ENCODE measurements at regions not wholly inside any gene's neighbourhood (a gene's known extent, or its start where the extent isn't known, plus 50 kb on each side); places are given as distances from the start of the nearest gene placed in this dataset.
"Not testable (repeated sequence)": the region's sequence is repeated elsewhere in the genome, so short reads cannot be mapped to it uniquely, and the experiment has no call there.

DNA sequence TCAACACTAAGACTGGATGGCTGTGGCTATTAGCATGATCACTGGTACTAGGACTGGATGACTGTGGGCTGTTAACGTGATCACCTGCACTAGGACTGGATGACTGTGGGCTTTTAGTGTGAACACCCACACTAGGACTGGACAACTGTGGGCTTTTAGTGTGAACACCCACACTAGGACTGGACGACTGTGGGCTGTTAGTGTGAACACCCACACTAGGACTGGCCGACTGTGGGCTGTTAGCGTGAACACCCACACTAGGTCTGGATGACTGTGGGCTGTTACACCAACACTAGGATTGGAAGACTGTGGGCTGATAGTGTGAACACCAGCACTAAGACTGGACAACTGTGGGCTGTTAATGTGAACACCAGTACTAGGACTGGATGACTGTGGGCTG, 329.2 kb downstream of the OSTF1 start:
- no peak for DNase-seq

DNA sequence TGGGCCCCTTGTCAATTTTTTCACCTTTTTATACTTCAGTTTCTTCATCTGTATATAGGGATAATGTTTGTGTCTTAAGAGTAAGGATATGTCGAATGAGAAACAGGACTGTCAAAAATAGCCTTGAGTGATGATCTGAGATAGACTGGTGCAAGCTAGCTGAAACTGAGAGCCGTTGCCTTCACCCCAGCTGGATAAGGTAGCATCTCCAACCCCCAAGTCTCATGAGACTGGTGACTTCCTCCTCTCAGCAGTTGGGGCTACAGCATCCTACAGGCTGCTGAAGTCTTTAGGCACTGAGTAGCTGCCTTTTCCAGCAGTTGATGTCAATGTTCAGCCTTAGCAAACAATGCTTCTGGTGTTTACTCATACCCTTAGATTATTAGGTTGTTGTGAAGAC, 330.2 kb downstream of the OSTF1 start:
- DNase-seq: no peak

DNA sequence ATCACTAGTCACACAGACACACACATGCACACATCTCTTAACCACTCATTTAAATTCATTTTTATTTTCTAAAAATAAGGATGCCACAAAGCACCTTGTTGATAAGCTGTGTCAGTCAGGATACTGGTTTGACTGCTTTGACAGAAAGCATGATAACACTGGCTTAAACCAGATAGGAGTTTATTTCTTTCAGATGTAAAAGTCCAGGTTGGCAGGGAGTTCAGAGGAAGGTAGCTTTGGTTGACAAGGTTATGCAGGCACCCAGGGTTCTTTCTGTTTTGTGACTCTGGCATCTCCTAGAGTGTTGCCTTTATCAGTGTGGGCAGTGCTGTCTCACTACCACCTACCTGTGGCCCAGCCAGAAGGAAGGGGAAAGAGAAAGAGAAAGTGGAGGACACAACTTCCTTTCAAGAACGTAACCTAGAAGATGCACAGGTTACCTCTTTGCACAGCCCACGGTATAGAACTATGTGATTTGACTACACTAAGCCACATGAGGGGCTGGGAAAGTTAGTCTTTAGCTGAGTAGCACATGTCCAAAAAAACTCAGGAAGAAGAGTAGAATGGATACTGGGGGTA, 334.7 kb downstream of the OSTF1 start:
- no peak for DNase-seq

DNA sequence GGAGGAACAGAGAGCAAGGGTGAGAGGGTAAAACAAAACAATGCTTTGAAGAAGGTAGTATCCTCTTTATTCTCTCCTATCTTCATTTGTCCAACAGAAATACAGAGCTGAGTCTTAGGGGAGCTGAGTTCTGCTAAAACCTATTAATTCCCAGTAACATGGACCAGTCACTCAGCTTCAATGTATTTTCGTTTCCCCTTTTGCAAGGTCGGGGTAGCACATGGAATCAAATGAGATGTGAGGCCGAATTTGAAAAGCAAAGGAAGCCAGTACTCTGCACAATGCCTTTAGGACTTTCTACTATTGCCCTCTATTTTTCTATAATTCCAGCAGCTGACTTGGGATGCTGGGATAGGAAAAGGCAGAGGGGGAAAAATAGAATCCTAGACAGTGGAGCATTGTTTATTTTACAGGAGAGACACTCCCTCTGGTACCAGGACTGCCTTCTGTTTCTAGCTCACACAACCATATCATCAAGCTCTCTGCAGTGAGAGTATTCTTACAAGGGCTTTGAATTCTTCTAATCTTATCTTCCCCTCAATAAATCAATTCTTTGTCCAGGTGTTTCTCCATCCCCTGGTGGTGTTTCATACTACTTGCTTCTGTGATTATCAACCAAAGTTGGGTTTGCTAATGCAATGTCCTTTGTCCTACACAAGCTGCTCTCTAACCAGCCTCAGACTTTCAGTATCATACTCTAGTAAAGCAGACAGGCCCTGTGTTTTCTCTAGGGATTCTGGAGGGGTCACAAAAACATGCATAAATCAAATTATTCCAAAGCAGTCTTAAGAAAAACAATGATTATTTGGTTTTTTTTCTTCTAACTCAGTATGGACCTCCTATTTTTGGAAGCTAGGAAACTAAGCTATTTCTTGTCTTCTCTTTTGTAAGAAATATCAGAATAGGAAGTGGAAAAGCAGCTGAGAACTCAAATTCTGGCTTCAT, 341.5 kb downstream of the OSTF1 start:
- no peak for DNase-seq

DNA sequence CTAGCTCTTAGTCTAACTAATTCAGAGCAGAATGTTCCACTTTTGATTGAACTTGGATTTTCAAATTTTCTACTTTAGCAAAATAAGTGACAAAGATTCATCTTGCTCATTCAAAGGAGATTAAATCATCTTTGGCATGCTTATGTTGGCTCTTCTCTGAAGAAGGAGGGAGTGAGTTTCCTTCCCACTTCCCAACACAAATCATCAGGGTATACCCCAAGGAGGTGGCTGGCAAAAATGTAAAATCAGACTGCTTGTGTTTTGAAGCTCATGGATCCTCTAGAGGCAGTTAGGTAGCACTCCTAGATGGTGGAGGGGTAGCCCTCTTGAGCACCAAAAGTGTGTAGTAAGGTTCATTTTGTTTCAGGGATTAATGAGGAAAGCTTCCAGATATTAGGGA, 343.1 kb downstream of the OSTF1 start:
- DNase-seq: no peak

DNA sequence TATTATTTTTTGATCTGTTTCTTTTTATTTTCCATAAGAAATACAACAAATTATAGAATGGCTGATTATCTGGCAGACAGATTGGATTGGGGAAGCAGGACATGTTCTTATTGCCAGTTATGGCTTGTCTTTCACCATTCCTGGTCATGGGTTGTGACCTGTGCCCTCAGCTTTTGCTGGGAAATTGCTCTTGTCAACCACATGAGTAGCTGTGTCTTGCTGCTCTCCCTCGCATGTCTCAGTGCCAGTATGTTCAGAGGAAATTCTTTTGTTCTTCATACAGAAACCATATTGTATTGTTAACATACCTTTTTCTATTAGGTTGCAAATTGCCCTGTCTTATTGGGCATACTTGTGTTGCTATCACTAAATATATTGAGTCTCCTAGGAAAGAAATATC, 344.1 kb downstream of the OSTF1 start:
- no peak for DNase-seq

DNA sequence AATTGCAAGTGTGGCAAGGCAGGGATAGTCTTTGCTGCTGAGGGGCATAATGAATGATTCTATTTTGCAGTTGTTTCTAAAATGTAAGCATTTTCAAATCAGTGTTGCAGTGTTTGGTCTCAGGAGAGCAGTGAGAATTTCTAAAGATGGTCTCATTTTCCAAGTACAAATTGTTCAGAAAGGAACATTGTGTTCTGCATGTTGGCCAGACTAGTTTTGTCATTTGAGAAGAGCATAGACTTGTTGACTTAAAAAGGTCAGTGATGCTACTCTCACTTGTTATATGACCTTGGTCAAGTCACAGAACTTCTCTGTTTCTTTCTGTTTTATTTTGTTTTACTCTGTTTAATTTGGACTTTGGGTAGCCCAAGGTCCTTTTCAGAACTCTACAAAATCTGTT, 344.6 kb downstream of the OSTF1 start:
- no peak for DNase-seq

DNA sequence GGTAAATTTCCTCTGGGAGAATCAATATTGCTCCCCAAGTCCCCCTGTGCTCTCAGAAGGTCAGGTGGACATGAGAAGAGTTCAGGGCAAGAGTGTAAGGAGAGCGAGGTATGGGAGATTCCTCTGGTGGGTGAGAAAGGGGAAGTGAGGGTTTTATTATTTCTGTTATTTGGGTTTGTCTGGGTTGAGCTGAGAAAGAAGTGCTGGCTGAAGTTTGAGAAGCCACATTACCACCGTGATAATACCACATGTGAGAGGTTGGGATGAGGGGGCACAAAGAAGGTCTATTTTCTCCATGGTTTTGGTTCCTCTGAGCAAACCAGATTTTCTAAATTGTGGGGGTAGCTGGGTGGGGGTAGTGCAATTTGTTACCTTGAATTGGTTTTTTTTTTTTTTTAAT, 350.4 kb downstream of the OSTF1 start:
- DNase-seq: no peak

DNA sequence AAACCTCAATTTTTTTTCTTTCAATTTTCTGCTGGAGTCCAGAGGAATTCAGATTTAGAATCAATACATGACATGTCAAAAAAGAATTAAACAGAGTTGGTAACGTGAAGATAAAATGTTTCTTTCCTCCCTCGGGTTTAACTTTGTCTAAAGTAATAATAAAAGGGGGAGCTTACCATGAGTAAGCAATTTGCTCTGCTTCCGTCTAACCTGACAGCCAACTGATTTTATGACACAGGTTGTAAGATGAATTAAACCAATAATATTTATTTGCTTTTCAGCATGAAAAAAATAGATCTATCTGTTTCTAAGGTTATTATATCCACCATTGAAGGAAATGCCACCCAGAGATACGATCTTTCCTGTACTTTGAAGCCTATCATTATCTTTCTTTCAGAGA, 352.6 kb downstream of the OSTF1 start:
- no peak for DNase-seq

DNA sequence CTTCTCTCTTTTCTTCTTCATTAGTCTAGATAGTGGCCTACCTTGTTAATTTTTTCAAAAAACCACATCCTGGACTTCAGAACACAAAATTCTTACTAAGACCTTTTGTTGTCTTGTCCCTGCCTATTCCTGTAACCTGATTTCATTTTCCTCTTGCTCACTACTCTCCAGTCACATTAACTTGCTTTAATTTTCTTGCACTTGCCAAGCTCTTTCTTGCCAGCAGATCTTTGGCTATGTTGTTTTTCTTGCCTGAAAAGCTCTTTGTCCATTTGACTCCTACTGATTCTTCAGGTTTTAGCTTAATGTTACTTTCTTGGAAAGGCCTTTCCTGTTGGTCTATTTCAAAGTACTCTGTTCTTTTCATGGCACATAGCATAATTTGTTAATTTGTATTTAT, 356.8 kb downstream of the OSTF1 start:
- DNase-seq: no peak

DNA sequence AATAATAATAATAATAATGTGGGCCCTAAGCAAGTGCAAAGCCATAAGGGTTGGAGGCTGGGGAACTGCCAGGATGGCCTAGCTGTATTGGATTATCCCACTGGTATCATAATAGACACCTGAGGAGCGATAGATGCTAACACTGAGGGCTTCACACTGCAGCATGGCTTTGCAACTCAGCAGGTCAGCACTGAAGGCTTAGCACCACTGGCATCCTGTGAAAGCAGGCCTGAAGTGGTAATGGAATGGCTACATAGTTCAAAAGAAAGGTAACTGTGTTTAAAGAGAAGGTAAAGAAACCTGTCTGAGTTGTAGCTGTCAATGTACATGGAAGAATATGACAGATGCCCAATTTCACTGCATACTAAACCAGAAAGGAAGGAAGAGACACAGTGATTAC, 359.0 kb downstream of the OSTF1 start:
- no peak for DNase-seq

DNA sequence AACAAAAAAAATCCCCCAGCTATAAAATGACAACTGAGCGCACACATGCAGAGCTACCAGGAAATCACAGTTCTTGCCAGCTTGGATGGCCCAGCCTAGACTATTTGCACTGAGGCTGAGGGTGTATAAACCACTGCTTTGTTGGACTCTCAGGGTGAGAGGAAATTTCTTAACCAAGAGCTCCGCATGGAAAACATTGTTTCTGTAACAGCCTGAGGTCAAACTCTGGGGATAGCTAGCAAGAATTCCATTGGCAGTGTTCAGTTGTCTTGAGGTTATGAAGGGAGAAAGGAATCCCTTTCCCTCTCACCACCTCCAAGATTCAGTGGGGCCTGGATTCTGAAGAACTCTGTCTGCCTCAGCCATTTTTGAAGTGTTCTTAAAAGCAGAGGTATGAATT, 360.0 kb downstream of the OSTF1 start:
- no peak for DNase-seq

DNA sequence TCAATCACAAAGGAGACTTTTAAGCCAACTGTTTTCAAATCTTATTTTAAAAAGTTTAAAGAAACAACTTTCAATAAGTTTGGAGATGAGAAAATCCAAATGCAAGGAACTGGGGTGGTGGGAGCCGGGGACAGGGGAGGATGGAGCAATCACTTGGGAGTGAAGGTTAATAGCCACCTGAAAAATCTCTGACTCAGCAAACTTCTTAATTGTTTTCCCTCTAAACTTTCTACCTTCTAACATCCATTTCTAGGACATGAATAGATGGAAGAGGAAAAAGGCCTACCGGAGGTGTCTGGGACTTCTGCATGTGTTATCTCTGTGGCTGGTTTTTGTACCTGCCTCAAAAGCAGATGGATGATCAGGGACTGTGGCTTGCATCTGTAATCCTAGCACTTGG, 360.6 kb downstream of the OSTF1 start:
- no peak for DNase-seq

DNA sequence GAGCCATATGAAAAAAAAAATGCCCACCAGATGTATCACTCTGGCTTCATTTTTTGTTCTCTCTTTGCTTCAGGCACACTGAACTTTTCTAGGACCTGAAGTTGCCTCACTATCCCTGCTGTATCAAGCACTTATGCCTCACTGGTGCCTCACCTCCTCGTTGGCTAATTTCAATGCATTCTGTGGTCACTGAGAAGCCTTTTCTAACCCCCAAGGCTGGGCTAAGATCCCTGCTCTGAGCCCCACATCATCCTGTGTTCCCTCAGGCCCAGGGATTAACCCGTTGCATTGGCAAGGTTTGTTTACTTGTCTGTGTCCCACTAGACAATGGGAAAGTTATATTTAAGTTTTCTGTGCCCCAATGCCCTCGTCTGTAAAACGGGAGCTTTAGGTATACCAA, 362.7 kb downstream of the OSTF1 start:
- no peak for DNase-seq

DNA sequence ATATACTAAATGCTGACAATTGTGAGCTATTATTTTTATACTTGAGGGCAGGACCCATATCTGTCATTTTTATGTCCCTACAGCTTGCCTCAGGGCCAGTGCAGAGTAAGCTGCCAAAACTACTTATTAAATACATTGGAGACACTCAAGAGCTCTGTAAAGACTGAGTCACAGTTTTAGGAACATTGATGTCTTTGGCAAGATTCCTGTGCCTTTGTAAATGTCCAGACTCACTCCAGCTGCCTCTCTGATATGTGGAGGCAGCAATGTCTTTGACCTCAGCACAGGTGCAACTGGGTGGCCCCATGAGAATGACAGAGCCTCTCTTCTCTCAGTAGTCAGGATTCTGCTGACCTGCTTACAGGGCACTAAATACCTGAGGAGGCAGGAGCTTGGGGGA, 363.2 kb downstream of the OSTF1 start:
- no peak for DNase-seq

DNA sequence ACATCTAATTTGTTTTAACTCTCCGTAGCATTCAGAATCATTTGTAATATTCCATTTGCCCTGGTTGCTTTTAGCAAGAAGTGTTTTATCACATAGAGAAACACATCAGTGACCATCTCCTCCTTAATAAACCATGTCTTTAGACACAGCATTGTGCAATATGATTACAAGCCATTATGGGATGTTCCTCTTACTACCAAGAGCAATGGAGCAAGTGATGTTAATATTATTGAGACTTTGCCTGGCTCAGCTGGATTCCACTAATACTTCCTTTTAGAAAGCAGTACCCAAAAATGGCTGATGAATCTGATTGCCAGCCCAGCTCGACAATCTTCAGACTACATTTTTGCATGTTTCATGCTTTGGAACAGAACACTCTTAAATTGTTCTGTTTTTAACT, 364.2 kb downstream of the OSTF1 start:
- no peak for DNase-seq

DNA sequence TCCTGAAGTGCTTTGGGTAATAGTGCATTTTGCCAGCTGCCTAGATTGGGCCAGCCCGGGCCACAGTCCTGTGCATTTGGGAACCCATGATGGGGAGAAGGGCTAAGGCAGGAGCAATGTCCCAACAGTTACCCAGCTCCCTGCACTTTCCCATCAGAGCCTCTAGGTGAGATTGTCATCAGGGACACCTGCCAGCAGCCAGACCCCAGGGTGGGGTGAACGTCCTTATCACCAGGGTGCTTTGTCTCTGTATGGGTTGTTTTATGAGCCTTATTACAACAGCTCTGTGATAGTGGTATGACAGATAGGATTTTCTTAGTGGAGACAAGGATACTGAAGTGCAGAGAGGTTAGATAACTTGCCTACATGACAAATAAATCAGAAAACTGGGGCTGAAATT, 365.7 kb downstream of the OSTF1 start:
- no peak for DNase-seq

DNA sequence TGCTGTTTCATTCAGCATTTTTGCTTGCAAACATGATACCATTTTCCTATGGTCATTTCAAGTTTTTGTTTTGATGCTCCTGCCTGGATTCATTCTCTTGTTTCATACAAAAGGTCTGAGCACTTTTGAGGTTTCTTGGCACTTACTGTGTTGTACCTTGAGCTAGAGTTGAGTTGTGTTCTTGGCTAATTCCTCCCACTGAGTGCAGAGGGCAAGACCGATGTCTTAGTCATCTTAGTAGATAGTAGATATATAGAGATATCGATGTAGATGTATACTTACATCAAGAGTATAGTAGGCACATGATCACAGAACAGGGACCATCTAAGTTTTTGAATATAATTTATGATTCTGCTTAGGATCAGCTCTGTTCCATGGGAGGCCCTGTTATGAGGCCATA, 366.6 kb downstream of the OSTF1 start:
- no peak for DNase-seq

DNA sequence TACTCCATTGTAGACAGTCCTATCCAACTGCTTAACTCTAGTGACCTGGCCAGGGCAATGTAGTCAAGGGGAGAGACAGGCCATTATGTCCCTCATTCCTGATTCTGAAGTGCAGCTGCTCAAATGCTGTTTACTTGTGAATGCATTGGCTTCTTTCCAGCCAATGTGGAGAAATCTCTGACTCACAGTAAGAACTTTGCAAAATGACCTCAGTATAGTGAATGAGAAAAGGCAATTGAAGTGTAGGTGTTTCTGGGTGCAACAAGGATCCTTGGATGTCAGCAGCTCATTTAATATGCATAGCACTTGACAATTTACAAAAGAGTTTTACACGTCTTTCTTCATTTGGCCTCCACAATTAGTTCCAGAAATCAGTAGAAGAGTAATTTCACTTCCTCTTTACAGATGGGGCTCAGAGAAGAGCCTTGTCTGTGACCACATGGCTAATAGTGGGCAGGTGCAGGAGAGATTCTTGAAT, 367.2 kb downstream of the OSTF1 start:
- no peak for DNase-seq

DNA sequence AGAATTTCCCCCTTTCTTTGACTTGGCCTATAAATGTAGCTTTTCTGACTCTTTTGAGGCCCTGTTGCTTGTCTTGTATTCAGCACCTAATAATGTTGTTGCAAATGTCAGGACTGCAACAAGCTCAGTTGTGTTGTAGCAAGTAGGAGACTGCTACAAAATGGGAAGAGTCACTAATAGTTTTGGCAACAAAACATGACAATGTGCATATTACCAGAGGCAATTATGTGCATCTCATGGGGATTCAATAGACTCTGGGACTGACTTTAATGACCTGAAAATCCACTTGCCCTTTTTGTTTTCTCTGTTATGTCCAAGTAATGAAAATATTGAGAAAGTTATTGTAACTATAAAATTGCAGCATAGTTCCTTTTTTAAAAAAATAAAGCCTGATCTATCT, 368.4 kb downstream of the OSTF1 start:
- DNase-seq: no peak

DNA sequence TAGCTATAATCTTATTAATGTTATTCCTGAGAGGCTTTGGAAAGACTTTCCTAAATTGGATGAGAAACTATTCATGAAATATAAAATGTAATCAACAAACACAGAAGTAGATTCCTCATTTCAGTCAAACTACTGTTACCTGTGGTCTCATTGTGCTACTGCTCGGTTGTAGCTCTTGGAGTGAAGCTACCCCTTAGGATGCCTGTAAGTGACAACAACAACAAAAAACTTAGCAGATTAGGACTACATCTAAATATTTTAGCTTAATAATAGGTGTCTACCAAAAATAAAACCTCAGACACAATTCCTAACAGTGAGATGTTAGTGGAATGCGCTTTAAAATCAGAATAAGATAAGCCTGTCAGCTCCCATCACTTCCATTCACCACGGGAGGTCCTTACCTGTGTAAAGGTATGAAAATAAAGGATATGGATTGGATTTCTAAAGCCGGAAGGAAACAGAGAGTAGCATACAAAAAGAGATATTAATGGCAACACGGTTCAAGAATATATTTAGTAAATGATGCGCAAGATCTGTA, 369.2 kb downstream of the OSTF1 start:
- DNase-seq: no peak

DNA sequence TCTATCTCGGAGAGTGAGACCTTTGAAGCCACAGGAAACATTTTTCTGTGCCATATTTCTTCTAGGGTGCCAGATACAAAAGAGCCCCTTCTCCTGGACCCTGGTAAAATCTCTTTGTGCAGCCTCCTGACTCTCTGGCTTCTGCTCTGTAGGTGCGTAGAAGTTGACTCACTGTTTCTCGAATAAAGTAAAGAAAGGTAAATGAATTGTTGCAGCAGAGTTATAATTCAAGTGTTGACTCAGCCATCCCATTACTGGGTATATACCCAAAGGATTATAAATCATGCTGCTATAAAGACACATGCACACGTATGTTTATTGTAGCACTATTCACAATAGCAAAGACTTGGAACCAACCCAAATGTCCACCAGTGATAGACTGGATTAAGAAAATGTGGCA, 371.0 kb downstream of the OSTF1 start:
- not testable (repeated sequence) for DNase-seq

DNA sequence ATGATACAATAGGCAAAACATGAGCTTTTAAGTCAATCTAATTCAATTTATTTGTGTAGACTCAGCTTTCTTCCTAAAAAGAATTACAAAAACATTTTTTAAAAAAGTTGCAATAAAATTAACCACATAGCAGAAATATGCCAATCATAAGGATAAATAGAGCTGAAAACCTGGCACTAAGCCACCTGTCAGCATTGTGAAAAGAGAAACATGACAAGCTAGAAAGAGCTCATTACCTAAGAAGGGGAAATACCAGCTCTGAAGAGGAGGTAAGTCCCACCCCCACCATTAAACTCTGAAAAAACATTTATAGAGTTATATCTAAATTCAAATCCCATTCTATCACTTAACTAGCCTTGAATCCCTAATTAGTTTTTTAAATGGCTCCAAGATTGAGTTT, 372.9 kb downstream of the OSTF1 start:
- DNase-seq: no peak

DNA sequence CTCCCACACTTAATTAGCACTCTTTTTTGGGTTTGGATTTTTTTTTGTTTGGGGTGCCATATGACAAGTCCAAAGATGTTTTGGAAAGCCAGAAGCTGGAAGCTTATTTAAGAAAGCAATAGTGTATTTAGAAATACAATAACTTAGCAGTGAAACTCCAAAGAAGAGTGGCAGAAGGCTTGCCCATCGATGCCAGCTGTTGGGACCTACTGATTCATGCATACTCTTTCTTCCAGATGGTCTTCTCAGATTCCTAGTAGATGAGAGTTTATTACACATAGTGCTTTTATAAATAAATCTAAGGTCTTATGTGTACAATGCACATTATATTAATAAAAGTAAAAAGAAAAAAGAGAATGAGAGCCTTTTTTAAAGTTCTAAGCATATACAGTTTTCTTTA, 374.6 kb downstream of the OSTF1 start:
- no peak for DNase-seq

Measured in AML-193 (cell line).